BLaER1 (cell line): ENCODE measurements at regions not wholly inside any gene's neighbourhood (a gene's known extent, or its start where the extent isn't known, plus 50 kb on each side); places are given as distances from the start of the nearest gene placed in this dataset.

Experiments
- H3K27ac ChIP-seq: shearing (Covaris generic); formaldehyde crosslinking; 2 replicates; pipeline ENCODE4 v1.8.1; 2022
- H3K27me3 ChIP-seq: shearing (Covaris generic); formaldehyde crosslinking; 2 replicates; pipeline ENCODE4 v1.8.1; 2022
- H3K36me3 ChIP-seq: shearing (Covaris generic); formaldehyde crosslinking; 2 replicates; pipeline ENCODE4 v1.8.1; 2022
- H3K4me1 ChIP-seq: shearing (Covaris generic); formaldehyde crosslinking; 2 replicates; pipeline ENCODE4 v1.8.1; 2022
- H3K4me2 ChIP-seq: shearing (Covaris generic); formaldehyde crosslinking; 2 replicates; pipeline ENCODE4 v1.8.1; 2022
- H3K4me3 ChIP-seq: shearing (Covaris generic); formaldehyde crosslinking; 2 replicates; pipeline ENCODE4 v1.8.1; 2022
- H3K9ac ChIP-seq: shearing (Covaris generic); formaldehyde crosslinking; 2 replicates; pipeline ENCODE4 v1.8.1; 2022
- H3K9me3 ChIP-seq: shearing (Covaris generic); formaldehyde crosslinking; 2 replicates; pipeline ENCODE4 v1.8.1; 2022
- H4K20me1 ChIP-seq: shearing (Covaris generic); formaldehyde crosslinking; 2 replicates; pipeline ENCODE4 v1.8.1; 2022
- Cebpa-rat ChIP-seq: shearing (Covaris generic); IDR thresholded peaks from 2 replicates; pipeline ENCODE4 v1.8.1; 2022

- H4K20me1 ChIP-seq: no peaks in the 10 kb centered on the region
- no peaks in the 10 kb centered on the region for H3K27me3 ChIP-seq
- no peak overlapping the region for H3K27ac ChIP-seq
- H3K9me3 ChIP-seq: no peaks in the 10 kb centered on the region
- no peak overlapping the region for H3K9ac ChIP-seq
- H3K4me1 ChIP-seq: peaks cover 8% of the 10 kb centered on the region
- H3K4me2 ChIP-seq: no peak overlapping the region
- H3K36me3 ChIP-seq: no peaks in the 10 kb centered on the region
- H3K4me3 ChIP-seq: no peak overlapping the region
- no peak for TF ChIP-seq Cebpa-rat
Observed at GRCh38 chr3:5437783-5438323, 250.3 kb downstream of the EDEM1 start.

GRCh38 chr3:5441401-5441800 lies 253.9 kb downstream of the EDEM1 start:
- Histone ChIP-seq H3K4me2 (no peak overlapping the region), H3K27me3 (no peaks in the 10 kb centered on the region), H3K27ac (no peak overlapping the region), H3K4me3 (no peak overlapping the region), H3K9ac (no peak overlapping the region), H3K4me1 (no peaks in the 10 kb centered on the region), H3K36me3 (no peaks in the 10 kb centered on the region), H3K9me3 (no peaks in the 10 kb centered on the region), H4K20me1 (no peaks in the 10 kb centered on the region)
- TF ChIP-seq Cebpa-rat: no peak

GRCh38 chr3:5442106-5442785 lies 254.7 kb downstream of the EDEM1 start:
- no peak overlapping the region for H3K27ac ChIP-seq
- TF ChIP-seq Cebpa-rat: no peak

GRCh38 chr3:5442786-5443138 lies 255.3 kb downstream of the EDEM1 start:
- Histone ChIP-seq H4K20me1 (no peaks in the 10 kb centered on the region), H3K4me2 (no peak overlapping the region), H3K4me3 (no peak overlapping the region), H3K27ac (no peak overlapping the region), H3K9me3 (no peaks in the 10 kb centered on the region), H3K27me3 (no peaks in the 10 kb centered on the region), H3K36me3 (no peaks in the 10 kb centered on the region), H3K9ac (no peak overlapping the region), H3K4me1 (no peaks in the 10 kb centered on the region)
- no peak for TF ChIP-seq Cebpa-rat

More at GRCh38 chr3:5442106-5442785, 254.7 kb downstream of the EDEM1 start:
- no peaks in the 10 kb centered on the region for H3K27me3 ChIP-seq
- H3K4me2 ChIP-seq: no peak overlapping the region
- no peak overlapping the region for H3K4me3 ChIP-seq
- no peak overlapping the region for H3K9ac ChIP-seq
- H3K9me3 ChIP-seq: no peaks in the 10 kb centered on the region
- H3K4me1 ChIP-seq: no peaks in the 10 kb centered on the region
- no peaks in the 10 kb centered on the region for H4K20me1 ChIP-seq
- H3K36me3 ChIP-seq: no peaks in the 10 kb centered on the region

GRCh38 chr3:5444253-5444652 lies 256.7 kb downstream of the EDEM1 start:
- Histone ChIP-seq H3K27ac (no peak overlapping the region), H3K27me3 (no peaks in the 10 kb centered on the region), H3K9me3 (0 out of 2 replicates have a peak, but pooled peaks cover 5% of the 10 kb centered on the region), H4K20me1 (no peaks in the 10 kb centered on the region), H3K4me1 (no peaks in the 10 kb centered on the region), H3K4me3 (no peak overlapping the region), H3K4me2 (no peak overlapping the region), H3K36me3 (no peaks in the 10 kb centered on the region), H3K9ac (no peak overlapping the region)
- TF ChIP-seq Cebpa-rat: no peak

- no peaks in the 10 kb centered on the region for H4K20me1 ChIP-seq
- no peaks in the 10 kb centered on the region for H3K36me3 ChIP-seq
- no peaks in the 10 kb centered on the region for H3K4me1 ChIP-seq
- no peaks in the 10 kb centered on the region for H3K27me3 ChIP-seq
- no peak overlapping the region for H3K27ac ChIP-seq
- H3K9ac ChIP-seq: no peak overlapping the region
- H3K4me2 ChIP-seq: no peak overlapping the region
- no peak overlapping the region for H3K4me3 ChIP-seq
- H3K9me3 ChIP-seq: 0 out of 2 replicates have a peak, but pooled peaks cover 5% of the 10 kb centered on the region
- TF ChIP-seq Cebpa-rat: no peak
Observed at GRCh38 chr3:5445676-5446201, 258.2 kb downstream of the EDEM1 start.

- Histone ChIP-seq H3K9ac (no peak overlapping the region), H3K27ac (no peak overlapping the region), H3K36me3 (no peaks in the 10 kb centered on the region), H3K4me2 (no peak overlapping the region), H3K9me3 (0 out of 2 replicates have a peak, but pooled peaks cover 5% of the 10 kb centered on the region), H3K4me1 (no peaks in the 10 kb centered on the region), H4K20me1 (no peaks in the 10 kb centered on the region), H3K27me3 (no peaks in the 10 kb centered on the region), H3K4me3 (no peak overlapping the region)
- TF ChIP-seq Cebpa-rat: no peak
Observed at GRCh38 chr3:5448246-5448645, 260.7 kb downstream of the EDEM1 start.

GRCh38 chr3:5448816-5449215 lies 261.3 kb downstream of the EDEM1 start:
- no peak overlapping the region for H3K27ac ChIP-seq
- TF ChIP-seq Cebpa-rat: no peak
- no peaks in the 10 kb centered on the region for H3K4me1 ChIP-seq
- H3K4me2 ChIP-seq: no peak overlapping the region
- no peak overlapping the region for H3K4me3 ChIP-seq
- no peak overlapping the region for H3K9ac ChIP-seq
- no peaks in the 10 kb centered on the region for H3K36me3 ChIP-seq
- no peaks in the 10 kb centered on the region for H4K20me1 ChIP-seq
- 0 out of 2 replicates have a peak, but pooled peaks cover 5% of the 10 kb centered on the region for H3K9me3 ChIP-seq
- no peaks in the 10 kb centered on the region for H3K27me3 ChIP-seq

- Histone ChIP-seq H3K27me3 (no peaks in the 10 kb centered on the region), H3K27ac (no peak overlapping the region), H3K4me3 (no peak overlapping the region), H3K9me3 (no peaks in the 10 kb centered on the region), H3K4me2 (no peak overlapping the region), H4K20me1 (no peaks in the 10 kb centered on the region), H3K4me1 (no peaks in the 10 kb centered on the region), H3K9ac (no peak overlapping the region), H3K36me3 (no peaks in the 10 kb centered on the region)
- TF ChIP-seq Cebpa-rat: no peak
Observed at GRCh38 chr3:5456199-5456598, 268.7 kb downstream of the EDEM1 start.

GRCh38 chr3:5458526-5458925 lies 271.0 kb downstream of the EDEM1 start:
- Histone ChIP-seq H4K20me1 (no peaks in the 10 kb centered on the region), H3K9ac (no peak overlapping the region), H3K4me2 (no peak overlapping the region), H3K36me3 (no peaks in the 10 kb centered on the region), H3K9me3 (no peaks in the 10 kb centered on the region), H3K27ac (no peak overlapping the region), H3K27me3 (no peaks in the 10 kb centered on the region), H3K4me3 (no peak overlapping the region), H3K4me1 (no peaks in the 10 kb centered on the region)
- TF ChIP-seq Cebpa-rat: no peak
